HCT116 (cell line): ENCODE measurements at regions not wholly inside any gene's neighbourhood (a gene's known extent, or its start where the extent isn't known, plus 50 kb on each side); places are given as distances from the start of the nearest gene placed in this dataset.

ENCODE experiments used
- ATAC-seq: fragments of 200-7000 bp; cut with Tn5 transposase; 2 replicates; pipeline ENCODE4 v1.9.1; 2020; ENCODE audit warnings: mild to moderate bottlenecking, moderate library complexity
- BruUV-seq: library from RNA; stranded (reverse); fragments of 400-500 nt; replicated peaks from 2 replicates; lab custom pipeline; 2021; lab: Mats Ljungman, UMichigan
- CTCF ChIA-PET: fragments of 300-600 bp; sonication (Branson Sonifier 250); formaldehyde crosslinking; loops from one replicate; lab custom pipeline; 2021; ENCODE audit warnings: antibody characterized with exemption; lab: Charles Lee
- POLR2A ChIA-PET: fragments of 300-600, 350-600 bp; sonication (Branson Sonifier 250); formaldehyde crosslinking; loops from one replicate; lab custom pipeline; 2021; ENCODE audit warnings: antibody characterized with exemption; lab: Charles Lee
- RAD21 ChIA-PET, 2 experiments: fragments of 300-600 bp; sonication (Branson Sonifier 250); formaldehyde crosslinking; loops; one replicate each; lab custom pipeline; 2023; ENCODE audit warnings: low total read pairs in 2 of 2; ENCODE audit not compliant: uncharacterized antibody in 2 of 2, unreplicated experiment in 2 of 2, low non-redundant PET in 1 of 2; lab: Charles Lee
- DNase-seq: peaks from one replicate; pipeline ENCODE4 v3.0.0-alpha.2; 2010; ENCODE audit warnings: low read depth, low spot score
- H2AFZ ChIP-seq: fragments of 200-600 bp; shearing (Covaris generic), sonication (generic); 2 replicates; pipeline ENCODE4 v1.6.1; 2017; ENCODE audit warnings: low read depth, mixed run types, mixed read lengths, antibody characterized with exemption, low read length; ENCODE audit not compliant: poor library complexity, severe bottlenecking
- H3K27ac ChIP-seq: 2 replicates; pipeline ENCODE4 v1.5.1; 2012; ENCODE audit warnings: low read depth, low read length
- H3K27me3 ChIP-seq: fragments of 200-600 bp; sonication (generic); 2 replicates; pipeline ENCODE4 v1.6.1; 2016; ENCODE audit warnings: mixed run types, low read length, mixed read lengths; ENCODE audit not compliant: insufficient read depth
- H3K36me3 ChIP-seq, 2 experiments: fragments of 200-500 bp in 1 of 2; fragments of 200-600 bp in 1 of 2; sonication (Bioruptor generic) in 1 of 2; sonication (generic) in 1 of 2; 2 replicates each; pipeline versions ENCODE4 v1.5.1 to v1.6.1; 2014 to 2016; ENCODE audit warnings: low read length in 2 of 2, inconsistent platforms in 1 of 2, mixed read lengths in 1 of 2, mixed run types in 1 of 2; ENCODE audit not compliant: insufficient read depth in 2 of 2, control insufficient read depth in 1 of 2
- H3K4me1 ChIP-seq, 2 experiments: fragments of 200-600 bp in 1 of 2; sonication (generic) in 1 of 2; 2 replicates each; pipeline versions ENCODE4 v1.5.1 to v1.6.1; 2012 to 2017; ENCODE audit warnings: low read length in 2 of 2, inconsistent platforms in 1 of 2, mild to moderate bottlenecking in 1 of 2, mixed read lengths in 1 of 2, mixed run types in 1 of 2, moderate library complexity in 1 of 2; ENCODE audit not compliant: insufficient read depth in 2 of 2, control insufficient read depth in 1 of 2
- H3K4me2 ChIP-seq: fragments of 200-600 bp; sonication (generic); 2 replicates; pipeline ENCODE4 v1.6.1; 2017; ENCODE audit warnings: mixed run types, low read length, mixed read lengths
- H3K4me3 ChIP-seq, 2 experiments: fragments of 200-600 bp in 1 of 2; sonication (generic) in 1 of 2; replicated peaks in 1 of 2; 2 replicates each; pipeline ENCODE4 v1.5.1; 2011 to 2016; ENCODE audit warnings: low read length in 2 of 2, control low read depth in 1 of 2, low read depth in 1 of 2, mild to moderate bottlenecking in 1 of 2, mixed read lengths in 1 of 2, mixed run types in 1 of 2
- H3K79me2 ChIP-seq: fragments of 200-600 bp; sonication (generic); 2 replicates; pipeline ENCODE4 v1.6.1; 2017; ENCODE audit warnings: mild to moderate bottlenecking, mixed run types, low read length, moderate library complexity, mixed read lengths; ENCODE audit not compliant: insufficient read depth
- H3K9ac ChIP-seq: fragments of 200-600 bp; sonication (generic); 2 replicates; pipeline ENCODE4 v1.6.1; 2016; ENCODE audit warnings: low read length, mixed read lengths
- H3K9me2 ChIP-seq: fragments of 200-600 bp; sonication (generic), shearing (Covaris generic); 2 replicates; pipeline ENCODE4 v1.6.1; 2017; ENCODE audit warnings: mixed run types, mild to moderate bottlenecking, moderate library complexity; ENCODE audit not compliant: insufficient read depth
- H3K9me3 ChIP-seq, 2 experiments: fragments of 200-500 bp in 1 of 2; fragments of 200-600 bp in 1 of 2; sonication (Bioruptor generic) in 1 of 2; sonication (generic) in 1 of 2; 2 replicates each; pipeline ENCODE4 v1.6.1; 2014 to 2017; ENCODE audit warnings: low read length in 2 of 2, mixed read lengths in 2 of 2, inconsistent platforms in 1 of 2, low read depth in 1 of 2, mild to moderate bottlenecking in 1 of 2, mixed run types in 1 of 2, moderate library complexity in 1 of 2; ENCODE audit not compliant: control insufficient read depth in 1 of 2, insufficient read depth in 1 of 2
- H4K20me1 ChIP-seq: fragments of 200-600 bp; sonication (generic), shearing (Covaris generic); 2 replicates; pipeline ENCODE4 v1.6.1; 2017; ENCODE audit warnings: mixed run types, mild to moderate bottlenecking, moderate library complexity; ENCODE audit not compliant: insufficient read depth
- CBX3 ChIP-seq: IDR thresholded peaks from 2 replicates; pipeline ENCODE4 v1.6.1; 2012; ENCODE audit warnings: low read depth
- CTCF ChIP-seq, 3 experiments: fragments of 200-600 bp in 1 of 3; sonication (generic) in 1 of 3; IDR thresholded peaks in 2 of 3; conservative IDR thresholded peaks in 1 of 3; 2 replicates each; pipeline ENCODE4 v1.5.1; 2012 to 2017; ENCODE audit warnings: low read depth in 2 of 3, low read length in 2 of 3, antibody characterized with exemption in 1 of 3, borderline replicate concordance in 1 of 3, control low read depth in 1 of 3, mild to moderate bottlenecking in 1 of 3, mixed read lengths in 1 of 3, mixed run types in 1 of 3, moderate library complexity in 1 of 3; ENCODE audit not compliant: insufficient read depth in 1 of 3
- EGR1 ChIP-seq: IDR thresholded peaks from 2 replicates; pipeline ENCODE4 v1.6.1; 2012; ENCODE audit warnings: low read depth
- ELF1 ChIP-seq: IDR thresholded peaks from 2 replicates; pipeline ENCODE4 v1.6.1; 2012; ENCODE audit warnings: low read depth, borderline replicate concordance
- EZH2 ChIP-seq: fragments of 200-600 bp; sonication (generic); IDR thresholded peaks from 2 replicates; pipeline ENCODE4 v1.6.1; 2017; ENCODE audit warnings: antibody characterized with exemption, mixed run types
- EZH2phosphoT487 ChIP-seq: fragments of 200-600 bp; IDR thresholded peaks from 2 replicates; pipeline ENCODE4 v1.6.1; 2018; ENCODE audit warnings: antibody characterized with exemption, borderline replicate concordance
- FOSL1 ChIP-seq: IDR thresholded peaks from 2 replicates; pipeline ENCODE4 v1.6.1; 2012; ENCODE audit warnings: low read depth
- POLR2A ChIP-seq: IDR thresholded peaks from 2 replicates; pipeline ENCODE4 v1.7.0; 2011; ENCODE audit warnings: borderline replicate concordance; ENCODE audit not compliant: insufficient read depth, insufficient read length; ENCODE audit errors: extremely low read depth
- POLR2AphosphoS5 ChIP-seq: IDR thresholded peaks from 2 replicates; pipeline ENCODE4 v1.6.1; 2011; ENCODE audit warnings: mild to moderate bottlenecking, low read depth, low read length, moderate library complexity
- REST ChIP-seq: IDR thresholded peaks from 2 replicates; pipeline ENCODE4 v1.6.1; 2012; ENCODE audit warnings: low read depth
- ZNF274 ChIP-seq: fragments of 200-500 bp; sonication (Bioruptor generic); IDR thresholded peaks from 2 replicates; pipeline ENCODE4 v1.6.1; 2014; ENCODE audit warnings: mild to moderate bottlenecking, low read depth, low read length, inconsistent platforms
- intact Hi-C: fragments of 100-400 bp; cut with micrococcal nuclease; formaldehyde crosslinking; loops from 2 replicates; pipeline ENCODE4 v1.10.0; 2022
- TF ChIP-seq, protein P1 (sequence below): IDR thresholded peaks from 2 replicates; pipeline ENCODE4 v1.6.1; 2011; ENCODE audit warnings: mild to moderate bottlenecking, low read length, moderate library complexity; ENCODE audit not compliant: insufficient replicate concordance; ENCODE audit errors: extremely low read depth
- TF ChIP-seq, protein P2 (sequence below): IDR thresholded peaks from 2 replicates; pipeline ENCODE4 v1.6.1; 2012

DNA sequence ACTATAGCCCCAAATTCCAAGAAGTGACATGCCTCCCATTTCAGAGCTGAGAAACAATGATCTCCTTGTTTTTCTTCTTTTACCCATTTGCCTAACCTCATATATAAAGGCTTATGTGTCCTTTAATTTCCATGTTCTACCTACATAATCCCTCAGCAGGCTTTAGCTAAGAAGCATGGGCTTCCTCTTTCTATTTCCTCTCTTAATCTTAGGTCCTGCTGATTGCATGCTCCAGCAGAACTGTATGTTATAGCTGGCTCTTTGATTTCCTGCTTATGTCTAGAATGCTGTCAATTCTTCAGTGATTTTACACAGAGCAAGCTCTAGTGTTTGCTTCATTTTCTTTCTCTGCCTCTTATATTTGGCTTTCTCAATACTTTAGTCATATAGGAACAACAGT lies 151.7 kb upstream of the COX10 start:
- Histone ChIP-seq H3K36me3 (no peaks in the 10 kb centered on the region), H3K9me3 (no peaks in the 10 kb centered on the region), H3K27ac (no peak overlapping the region), H4K20me1 (no peaks in the 10 kb centered on the region), H2AFZ (no peak overlapping the region), H3K4me2 (no peak overlapping the region), H3K4me1 (no peaks in the 10 kb centered on the region), H3K4me3 (no peak overlapping the region), H3K27me3 (peaks cover 11% of the 10 kb centered on the region), H3K9me2 (no peaks in the 10 kb centered on the region), H3K79me2 (no peaks in the 10 kb centered on the region), H3K9ac (no peak overlapping the region)
- ATAC-seq (no peak), DNase-seq (no peak)
- ChIA-PET CTCF (no interaction called here), RAD21 (no interaction called here), POLR2A (no interaction called here)
- no peak for TF ChIP-seq FOSL1
- TF ChIP-seq REST = no peak
- TF ChIP-seq CBX3 = no peak
- TF ChIP-seq POLR2A = no peak
- TF ChIP-seq EZH2 = no peak
- no peak for TF ChIP-seq POLR2AphosphoS5
- TF ChIP-seq EZH2phosphoT487 = no peak
- intact Hi-C loops = no loop called here
- BruUV-seq = no TSS peak

GRCh38 chr17:13918247-13918646 lies 151.1 kb upstream of the COX10 start:
- Histone ChIP-seq H3K36me3 (no peaks in the 10 kb centered on the region), H3K9ac (no peak overlapping the region), H3K4me2 (no peak overlapping the region), H2AFZ (no peak overlapping the region), H3K9me2 (no peaks in the 10 kb centered on the region), H3K9me3 (no peaks in the 10 kb centered on the region), H4K20me1 (no peaks in the 10 kb centered on the region), H3K4me3 (no peak overlapping the region), H3K27me3 (peaks cover 11% of the 10 kb centered on the region), H3K79me2 (no peaks in the 10 kb centered on the region), H3K27ac (no peak overlapping the region), H3K4me1 (no peaks in the 10 kb centered on the region)
- RAD21 ChIA-PET = no interaction called here
- ATAC-seq (no peak), DNase-seq (no peak)
- BruUV-seq = no TSS peak
- TF ChIP-seq POLR2A (no peak), ZNF274 (no peak), EZH2 (no peak), CTCF (IDR thresholded peaks at IDR 0.05 in 2 of 3, conservative IDR thresholded peaks at IDR 0.05 in 1 of 3; ENCODE audit: borderline replicate concordance in 1 of 3, insufficient read depth in 1 of 3, low read depth in 2 of 3, low read length in 2 of 3) (no peak), FOSL1 (no peak), POLR2AphosphoS5 (no peak), EGR1 (no peak), ELF1 (no peak)
- TF ChIP-seq, protein P1, sequence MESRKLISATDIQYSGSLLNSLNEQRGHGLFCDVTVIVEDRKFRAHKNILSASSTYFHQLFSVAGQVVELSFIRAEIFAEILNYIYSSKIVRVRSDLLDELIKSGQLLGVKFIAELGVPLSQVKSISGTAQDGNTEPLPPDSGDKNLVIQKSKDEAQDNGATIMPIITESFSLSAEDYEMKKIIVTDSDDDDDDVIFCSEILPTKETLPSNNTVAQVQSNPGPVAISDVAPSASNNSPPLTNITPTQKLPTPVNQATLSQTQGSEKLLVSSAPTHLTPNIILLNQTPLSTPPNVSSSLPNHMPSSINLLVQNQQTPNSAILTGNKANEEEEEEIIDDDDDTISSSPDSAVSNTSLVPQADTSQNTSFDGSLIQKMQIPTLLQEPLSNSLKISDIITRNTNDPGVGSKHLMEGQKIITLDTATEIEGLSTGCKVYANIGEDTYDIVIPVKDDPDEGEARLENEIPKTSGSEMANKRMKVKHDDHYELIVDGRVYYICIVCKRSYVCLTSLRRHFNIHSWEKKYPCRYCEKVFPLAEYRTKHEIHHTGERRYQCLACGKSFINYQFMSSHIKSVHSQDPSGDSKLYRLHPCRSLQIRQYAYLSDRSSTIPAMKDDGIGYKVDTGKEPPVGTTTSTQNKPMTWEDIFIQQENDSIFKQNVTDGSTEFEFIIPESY = no peak
- TF ChIP-seq, protein P2, sequence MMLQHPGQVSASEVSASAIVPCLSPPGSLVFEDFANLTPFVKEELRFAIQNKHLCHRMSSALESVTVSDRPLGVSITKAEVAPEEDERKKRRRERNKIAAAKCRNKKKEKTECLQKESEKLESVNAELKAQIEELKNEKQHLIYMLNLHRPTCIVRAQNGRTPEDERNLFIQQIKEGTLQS = no peak
- intact Hi-C loops = no loop called here
- CTCF ChIA-PET = no interaction called here
- POLR2A ChIA-PET = no interaction called here
